Adrenal gland (tissue), 5 donors: ENCODE measurements at regions not wholly inside any gene's neighbourhood (a gene's known extent, or its start where the extent isn't known, plus 50 kb on each side); places are given as distances from the start of the nearest gene placed in this dataset.

ENCODE experiments used
- POLR2A ChIP-seq, 2 donors: fragments of 450-650 bp; IDR thresholded peaks; one replicate each; pipeline ENCODE4 v1.6.1; 2017; ENCODE audit warnings: antibody characterized with exemption in 2 of 2, mild to moderate bottlenecking in 2 of 2, moderate library complexity in 1 of 2
- TF ChIP-seq, protein P1 (sequence below), 6 experiments: fragments of 450-650 bp in 4 of 6; fragments of 200-600 bp in 2 of 6; sonication (generic) in 1 of 6; IDR thresholded peaks; 1 replicate in 5 of 6; 2 replicates in 1 of 6; pipeline versions ENCODE4 v1.5.1 to v1.8.0; 2016 to 2021; ENCODE audit warnings: antibody characterized with exemption in 6 of 6, mild to moderate bottlenecking in 2 of 6, moderate library complexity in 1 of 6
- donor health status: DM: no; HTN: no; CAD: no.

DNA sequence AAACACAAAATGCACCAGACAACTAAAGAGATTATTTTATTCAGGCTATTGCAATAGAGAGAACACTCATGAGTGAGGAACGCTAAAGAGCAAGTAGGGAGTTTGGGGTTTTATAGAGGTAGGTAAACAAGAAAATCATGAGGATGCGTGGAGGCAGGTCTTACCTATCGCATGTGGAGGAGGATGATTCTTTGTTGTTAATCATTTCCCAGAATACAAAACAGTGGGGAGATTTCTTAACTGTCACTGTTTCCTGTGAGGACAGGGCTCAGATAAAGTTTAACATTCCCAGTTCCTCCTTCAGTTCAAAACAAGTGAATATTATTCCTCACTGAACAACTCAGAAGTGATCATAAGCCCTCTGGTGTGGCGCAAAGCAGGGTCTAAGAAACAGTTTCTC lies 156.1 kb upstream of the MGAT5 start:
- TF ChIP-seq, protein P1, sequence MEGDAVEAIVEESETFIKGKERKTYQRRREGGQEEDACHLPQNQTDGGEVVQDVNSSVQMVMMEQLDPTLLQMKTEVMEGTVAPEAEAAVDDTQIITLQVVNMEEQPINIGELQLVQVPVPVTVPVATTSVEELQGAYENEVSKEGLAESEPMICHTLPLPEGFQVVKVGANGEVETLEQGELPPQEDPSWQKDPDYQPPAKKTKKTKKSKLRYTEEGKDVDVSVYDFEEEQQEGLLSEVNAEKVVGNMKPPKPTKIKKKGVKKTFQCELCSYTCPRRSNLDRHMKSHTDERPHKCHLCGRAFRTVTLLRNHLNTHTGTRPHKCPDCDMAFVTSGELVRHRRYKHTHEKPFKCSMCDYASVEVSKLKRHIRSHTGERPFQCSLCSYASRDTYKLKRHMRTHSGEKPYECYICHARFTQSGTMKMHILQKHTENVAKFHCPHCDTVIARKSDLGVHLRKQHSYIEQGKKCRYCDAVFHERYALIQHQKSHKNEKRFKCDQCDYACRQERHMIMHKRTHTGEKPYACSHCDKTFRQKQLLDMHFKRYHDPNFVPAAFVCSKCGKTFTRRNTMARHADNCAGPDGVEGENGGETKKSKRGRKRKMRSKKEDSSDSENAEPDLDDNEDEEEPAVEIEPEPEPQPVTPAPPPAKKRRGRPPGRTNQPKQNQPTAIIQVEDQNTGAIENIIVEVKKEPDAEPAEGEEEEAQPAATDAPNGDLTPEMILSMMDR (IDR thresholded peaks at IDR 0.05), result no peak
- no peak for TF ChIP-seq POLR2A (IDR thresholded peaks at IDR 0.05)
